ENCODE measurements at regions not wholly inside any gene's neighbourhood (a gene's known extent, or its start where the extent isn't known, plus 50 kb on each side); places are given as distances from the start of the nearest gene placed in this dataset.

GRCh38 chr20:40838509-40838908 lies 149.5 kb upstream of the MAFB start:
- H3K27me3 ChIP-seq (ENCODE audit: control insufficient read depth in 3 of 3, insufficient read depth in 3 of 3, low read length in 2 of 3): no peaks in the 10 kb centered on the region
- H3K36me3 ChIP-seq (ENCODE audit: control insufficient read depth in 4 of 4, insufficient read depth in 4 of 4, low read length in 4 of 4): no peaks in the 10 kb centered on the region
- no peak for TF ChIP-seq CTCF (IDR thresholded peaks at IDR 0.05; ENCODE audit: control extremely low read depth, extremely low read depth)
- no peak for ATAC-seq (ENCODE audit: insufficient read depth, low FRiP score)
- H3K9ac ChIP-seq (ENCODE audit: insufficient read depth in 1 of 2, low read length in 2 of 2): no peak overlapping the region
- no peak overlapping the region for H3K27ac ChIP-seq (ENCODE audit: low read depth in 1 of 2, low read length in 1 of 2)
- no peaks in the 10 kb centered on the region for H3K4me1 ChIP-seq (ENCODE audit: control insufficient read depth in 5 of 5, insufficient read depth in 5 of 5, low read length in 5 of 5)
- WGBS, 2 donors: 81 to 83% methylated on average over 3 of the region's 3 CpGs
- H3K9me3 ChIP-seq (ENCODE audit: control insufficient read depth in 4 of 4, insufficient read depth in 3 of 4, low read length in 3 of 4): peaks cover 0 to 18% (median 1%) of the 10 kb centered on the region in 4 donors
- no peak for DNase-seq
- H3K4me3 ChIP-seq: no peak overlapping the region

- Histone ChIP-seq H3K27me3 (ENCODE audit: control insufficient read depth in 3 of 3, insufficient read depth in 3 of 3, low read length in 2 of 3) (no peaks in the 10 kb centered on the region), H3K9me3 (ENCODE audit: control insufficient read depth in 4 of 4, insufficient read depth in 3 of 4, low read length in 3 of 4) (peaks cover 0 to 6% (median 0%) of the 10 kb centered on the region in 4 donors), H3K9ac (ENCODE audit: insufficient read depth in 1 of 2, low read length in 2 of 2) (no peak overlapping the region), H3K36me3 (ENCODE audit: control insufficient read depth in 4 of 4, insufficient read depth in 4 of 4, low read length in 4 of 4) (no peaks in the 10 kb centered on the region), H3K4me1 (ENCODE audit: control insufficient read depth in 5 of 5, insufficient read depth in 5 of 5, low read length in 5 of 5) (peaks cover 0 to 1% (median 0%) of the 10 kb centered on the region in 5 donors), H3K4me3 (no peak overlapping the region), H3K27ac (ENCODE audit: low read depth in 1 of 2, low read length in 1 of 2) (no peak overlapping the region)
- no peak for TF ChIP-seq CTCF (IDR thresholded peaks at IDR 0.05; ENCODE audit: control extremely low read depth, extremely low read depth)
- 67 to 73% methylated on average over 1 of the region's 1 CpG for WGBS, 2 donors
- DNase-seq (peak; percentile 21 to 51 (median 50)), ATAC-seq (ENCODE audit: insufficient read depth, low FRiP score) (no peak)
Observed at GRCh38 chr20:40843251-40843650, 154.2 kb upstream of the MAFB start.

- no peak for TF ChIP-seq CTCF (IDR thresholded peaks at IDR 0.05; ENCODE audit: control extremely low read depth, extremely low read depth)
- Histone ChIP-seq H3K36me3 (ENCODE audit: control insufficient read depth in 4 of 4, insufficient read depth in 4 of 4, low read length in 4 of 4) (no peaks in the 10 kb centered on the region), H3K4me1 (ENCODE audit: control insufficient read depth in 5 of 5, insufficient read depth in 5 of 5, low read length in 5 of 5) (peaks cover 0 to 2% (median 0%) of the 10 kb centered on the region in 5 donors), H3K9me3 (ENCODE audit: control insufficient read depth in 4 of 4, insufficient read depth in 3 of 4, low read length in 3 of 4) (peaks cover 0 to 6% (median 0%) of the 10 kb centered on the region in 4 donors), H3K9ac (ENCODE audit: insufficient read depth in 1 of 2, low read length in 2 of 2) (no peak overlapping the region), H3K27ac (ENCODE audit: low read depth in 1 of 2, low read length in 1 of 2) (no peak overlapping the region), H3K4me3 (no peak overlapping the region), H3K27me3 (ENCODE audit: control insufficient read depth in 3 of 3, insufficient read depth in 3 of 3, low read length in 2 of 3) (no peaks in the 10 kb centered on the region)
- ATAC-seq (ENCODE audit: insufficient read depth, low FRiP score) (no peak), DNase-seq (no peak)
- WGBS, 2 donors: 78 to 86% methylated on average over 7 of the region's 7 CpGs
Observed at GRCh38 chr20:40844332-40844731, 155.3 kb upstream of the MAFB start.

GRCh38 chr20:40848096-40848495 lies 159.1 kb upstream of the MAFB start:
- ATAC-seq (ENCODE audit: insufficient read depth, low FRiP score): no peak
- H3K4me3 ChIP-seq: no peak overlapping the region
- no peak for DNase-seq
- peaks cover 0 to 6% (median 0%) of the 10 kb centered on the region in 4 donors for H3K9me3 ChIP-seq (ENCODE audit: control insufficient read depth in 4 of 4, insufficient read depth in 3 of 4, low read length in 3 of 4)
- no peaks in the 10 kb centered on the region for H3K36me3 ChIP-seq (ENCODE audit: control insufficient read depth in 4 of 4, insufficient read depth in 4 of 4, low read length in 4 of 4)
- H3K9ac ChIP-seq (ENCODE audit: insufficient read depth in 1 of 2, low read length in 2 of 2): no peak overlapping the region
- no peak overlapping the region for H3K27ac ChIP-seq (ENCODE audit: low read depth in 1 of 2, low read length in 1 of 2)
- H3K27me3 ChIP-seq (ENCODE audit: control insufficient read depth in 3 of 3, insufficient read depth in 3 of 3, low read length in 2 of 3): no peaks in the 10 kb centered on the region
- H3K4me1 ChIP-seq (ENCODE audit: control insufficient read depth in 5 of 5, insufficient read depth in 5 of 5, low read length in 5 of 5): peaks cover 0 to 3% (median 0%) of the 10 kb centered on the region in 5 donors
- 84 to 94% methylated on average over 11 of the region's 11 CpGs for WGBS, 2 donors
- no peak for TF ChIP-seq CTCF (IDR thresholded peaks at IDR 0.05; ENCODE audit: control extremely low read depth, extremely low read depth)
